ENCODE measurements at regions not wholly inside any gene's neighbourhood (a gene's known extent, or its start where the extent isn't known, plus 50 kb on each side); places are given as distances from the start of the nearest gene placed in this dataset.
"Not testable (repeated sequence)": the region's sequence is repeated elsewhere in the genome, so short reads cannot be mapped to it uniquely, and the experiment has no call there.

DNA sequence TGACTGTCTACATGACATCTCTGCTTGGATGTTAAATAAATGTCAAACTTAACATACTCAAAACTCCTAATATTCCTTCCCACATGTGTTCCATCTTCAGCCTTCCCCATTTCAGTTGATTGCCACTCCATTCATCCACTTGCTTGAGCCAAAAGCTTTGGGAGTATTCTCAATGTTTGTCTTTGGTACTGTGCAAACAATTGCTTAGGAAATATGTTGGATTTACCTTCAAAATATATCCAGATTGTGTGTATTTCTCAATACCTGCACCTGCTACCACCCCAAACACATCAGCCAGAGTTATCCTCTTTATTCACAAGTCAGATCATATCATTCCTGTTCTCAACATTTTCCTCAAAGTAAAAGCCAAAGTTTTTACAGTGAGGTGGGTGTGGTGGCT is 350.3 kb upstream of the FAM98A start:
- DNase-seq (ENCODE audit: extremely low read depth, low read depth, low spot score): no peak

- no peak for DNase-seq (ENCODE audit: extremely low read depth, low read depth, low spot score)
Observed at GRCh38 chr2:33946193-33946592, 347.1 kb upstream of the FAM98A start.

DNA sequence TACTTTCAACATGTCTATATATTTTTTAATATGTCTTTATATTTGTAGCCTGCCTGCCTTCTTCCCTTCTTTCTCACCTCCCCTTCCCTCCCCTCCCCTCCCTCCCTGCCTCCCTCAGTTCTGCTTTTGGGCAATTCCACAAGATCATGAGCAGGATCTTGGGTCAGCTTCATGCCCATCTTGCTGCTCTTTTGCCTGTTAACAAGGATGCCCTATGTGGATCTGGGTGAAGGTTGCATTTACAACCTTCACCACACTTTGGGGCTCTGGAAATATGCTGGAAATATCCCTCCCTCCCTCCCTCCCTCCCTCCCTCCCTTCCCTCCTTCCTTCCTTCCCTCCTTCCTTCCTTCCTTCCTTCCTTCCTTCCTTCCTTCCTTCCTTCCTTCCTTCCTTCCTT is 334.1 kb upstream of the FAM98A start:
- DNase-seq (ENCODE audit: extremely low read depth, low read depth, low spot score): no peak

GRCh38 chr2:33931164-33931563 is 332.1 kb upstream of the FAM98A start:
- no peak for DNase-seq (ENCODE audit: extremely low read depth, low read depth, low spot score)

DNA sequence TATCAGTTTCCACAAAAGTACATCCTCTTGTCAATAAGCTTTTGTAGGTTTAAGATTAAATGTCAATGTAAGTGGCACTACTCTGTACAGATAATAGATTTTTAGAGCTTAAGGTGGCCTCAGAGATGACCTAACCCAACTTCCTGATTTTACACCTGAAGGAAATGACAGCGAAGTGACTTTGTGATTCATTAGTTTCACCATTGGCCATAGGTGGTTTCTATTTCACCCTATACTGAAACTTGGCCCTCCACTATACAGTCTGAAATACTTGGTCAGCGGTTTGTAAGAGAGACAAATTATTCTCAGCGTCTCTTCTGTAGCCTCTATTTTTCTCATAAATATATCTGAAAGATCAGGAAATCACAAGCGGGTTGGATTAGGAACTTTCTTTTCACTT is 330.4 kb upstream of the FAM98A start:
- DNase-seq (ENCODE audit: extremely low read depth, low read depth, low spot score): no peak

DNA sequence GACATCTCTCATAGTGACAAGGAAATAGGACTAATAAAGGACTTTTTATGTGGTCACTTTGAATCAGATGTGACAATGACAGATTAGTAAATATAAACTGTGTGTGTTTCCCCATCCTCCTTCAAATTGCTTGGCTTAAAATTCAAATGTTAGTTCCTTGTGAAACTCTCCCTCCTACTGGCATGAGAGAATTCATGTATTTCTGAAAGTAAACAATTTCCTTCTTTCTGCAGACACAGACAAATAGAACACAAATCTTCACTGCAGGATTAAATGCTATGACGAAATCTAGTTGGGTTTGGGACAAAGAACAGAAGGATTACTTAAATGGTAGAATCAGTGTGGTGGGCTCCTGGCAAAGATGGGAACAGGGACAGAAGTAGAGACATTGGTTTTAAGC is 328.7 kb upstream of the FAM98A start:
- no peak for DNase-seq (ENCODE audit: extremely low read depth, low read depth, low spot score)

- no peak for DNase-seq (ENCODE audit: extremely low read depth, low read depth, low spot score)
Observed at GRCh38 chr2:33925311-33925710, 326.2 kb upstream of the FAM98A start.

DNA sequence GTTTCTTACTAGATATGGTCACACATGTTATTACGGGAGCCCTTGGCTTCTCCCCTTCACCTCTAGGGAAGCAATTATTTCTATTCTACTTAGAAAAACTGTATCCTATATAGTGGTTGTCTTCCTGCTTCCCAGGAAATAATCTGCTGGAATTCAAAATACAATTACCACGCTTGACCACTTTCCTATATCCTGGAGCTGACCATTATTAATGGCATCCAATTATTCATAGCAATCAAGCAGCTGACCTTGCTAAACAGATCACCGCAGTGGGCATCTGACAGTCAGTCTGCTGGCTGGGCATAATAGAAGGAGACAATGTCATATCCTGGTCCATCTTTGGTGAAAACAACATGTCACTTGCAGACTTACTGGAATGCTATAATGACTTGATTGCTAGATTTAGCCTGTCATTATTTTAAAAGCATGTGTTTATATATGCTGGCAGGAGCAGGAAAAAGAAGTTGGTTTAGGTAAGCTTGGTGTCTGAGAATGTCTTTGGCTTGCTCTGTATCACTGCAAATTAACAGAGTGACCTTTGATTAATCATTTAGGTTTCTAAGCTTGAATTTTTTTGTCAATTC is 325.6 kb upstream of the FAM98A start:
- DNase-seq (ENCODE audit: extremely low read depth, low read depth, low spot score): no peak

GRCh38 chr2:33917252-33917651 is 318.2 kb upstream of the FAM98A start:
- no peak for DNase-seq (ENCODE audit: extremely low read depth, low read depth, low spot score)

DNA sequence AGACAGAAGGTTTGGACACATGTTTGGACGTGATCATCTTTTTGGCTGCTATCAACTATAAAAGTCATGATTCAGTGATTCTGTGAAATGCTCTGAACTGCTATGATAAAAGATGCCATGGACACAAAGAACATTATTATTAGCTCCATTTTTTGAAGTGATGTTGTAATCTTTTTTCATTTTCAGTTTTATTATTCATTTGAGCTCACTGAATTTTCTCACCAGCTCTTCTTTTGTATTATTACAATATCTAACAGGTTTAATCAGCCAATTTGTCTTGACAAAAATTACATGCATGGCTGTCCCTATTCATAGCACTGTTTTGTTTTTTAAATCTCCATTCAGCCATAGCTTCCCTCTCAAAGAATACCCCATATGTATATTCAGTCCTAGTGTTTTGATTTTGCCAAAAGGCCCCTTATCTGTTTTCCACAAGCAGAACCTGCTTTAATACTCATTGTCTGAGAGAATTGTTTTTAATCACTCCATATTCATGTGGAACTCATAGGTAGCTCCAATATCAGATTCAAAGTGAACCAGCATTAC is 314.0 kb upstream of the FAM98A start:
- no peak for DNase-seq (ENCODE audit: extremely low read depth, low read depth, low spot score)

DNA sequence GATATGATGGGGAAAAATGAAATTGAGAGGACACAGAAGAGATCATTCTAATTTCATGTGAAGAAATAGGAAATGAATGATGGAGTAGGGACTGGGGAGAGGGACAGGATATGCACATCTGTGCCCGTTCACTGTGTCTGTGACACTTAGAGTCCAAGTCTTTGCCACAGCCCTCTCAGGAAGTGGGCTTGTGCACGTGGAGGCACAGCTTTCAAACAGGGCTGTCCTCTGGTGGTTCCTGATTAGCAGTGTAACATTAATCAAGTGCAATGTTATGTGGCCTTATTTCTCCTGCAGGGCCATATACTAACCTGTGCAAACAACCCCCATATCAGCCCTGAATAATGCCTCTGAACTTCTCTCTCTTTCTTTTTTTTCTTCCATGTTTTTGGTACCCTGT is 312.2 kb upstream of the FAM98A start:
- DNase-seq (ENCODE audit: extremely low read depth, low read depth, low spot score): no peak

DNA sequence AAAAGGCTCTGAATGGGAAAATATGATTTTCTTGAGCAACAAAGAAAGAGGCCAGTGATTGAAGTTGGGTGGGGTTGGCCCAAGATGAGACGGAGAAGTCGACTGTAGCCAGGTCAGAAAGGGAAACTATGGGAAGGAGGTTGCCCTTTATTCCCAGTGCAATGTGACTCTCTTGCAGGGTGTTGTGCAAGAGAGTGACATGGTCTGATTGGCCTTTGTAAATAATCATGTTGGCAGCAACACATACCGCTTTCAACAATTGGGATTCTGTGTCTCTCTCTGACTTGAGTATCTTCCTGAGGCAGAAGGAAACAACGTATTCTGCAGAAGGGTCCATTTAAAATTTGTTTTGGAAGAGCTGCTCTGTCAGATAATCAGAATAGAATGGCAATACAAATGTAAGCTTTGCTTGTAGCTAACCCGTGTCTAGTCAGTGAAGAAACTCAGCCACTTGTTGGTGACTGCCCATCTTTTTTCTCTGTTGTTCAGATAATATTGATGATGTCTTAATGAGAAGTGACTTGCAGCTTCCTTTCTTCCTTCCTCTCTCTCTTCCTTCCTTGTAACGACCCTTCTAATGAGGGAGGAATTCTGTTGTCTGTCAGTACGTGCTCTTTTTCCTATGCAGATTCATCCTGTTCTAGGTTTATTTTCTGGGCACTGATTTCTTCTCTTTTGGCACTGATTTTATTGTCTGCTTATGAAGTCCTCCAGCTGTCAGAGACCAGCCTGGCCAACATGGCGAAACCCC is 311.0 kb upstream of the FAM98A start:
- no peak for DNase-seq (ENCODE audit: extremely low read depth, low read depth, low spot score)

DNA sequence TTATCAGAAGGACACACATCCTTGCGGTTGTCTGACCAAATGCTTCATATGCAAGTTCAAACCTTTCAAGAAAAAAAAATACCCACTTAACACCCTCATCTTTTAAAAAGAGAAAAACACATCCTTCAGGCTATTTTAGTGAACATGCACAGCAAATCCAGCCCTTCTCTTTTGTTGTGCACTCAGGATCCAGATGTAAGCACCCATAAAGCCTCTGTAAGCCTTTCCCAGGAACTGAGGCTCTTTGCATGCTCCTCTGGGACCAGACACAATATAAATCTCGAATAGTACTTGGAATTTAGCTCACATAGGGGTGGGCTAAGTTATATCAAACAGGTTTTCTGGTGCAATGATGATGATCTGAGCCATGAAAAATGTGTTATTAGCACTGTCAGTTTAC is 308.8 kb upstream of the FAM98A start:
- DNase-seq (ENCODE audit: extremely low read depth, low read depth, low spot score): no peak

DNA sequence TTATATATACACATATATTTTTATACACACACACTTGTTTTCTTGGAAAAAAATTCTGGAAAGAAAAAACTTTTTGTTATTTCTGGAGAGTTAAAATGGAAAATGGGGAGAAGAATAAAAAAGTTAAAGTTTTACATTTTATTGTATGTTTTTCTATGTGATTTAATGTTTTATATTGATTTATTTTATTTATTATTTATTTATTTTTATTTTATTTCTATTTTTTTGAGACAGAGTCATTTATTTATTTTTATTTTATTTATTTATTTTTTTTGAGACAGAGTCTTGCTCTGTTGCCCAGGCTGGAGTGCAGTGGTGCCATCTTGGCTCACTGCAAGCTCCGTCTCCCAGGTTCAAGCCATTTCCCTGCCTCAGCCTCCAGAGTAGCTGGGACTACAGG is 307.0 kb upstream of the FAM98A start:
- DNase-seq (ENCODE audit: extremely low read depth, low read depth, low spot score): not testable (repeated sequence)

- DNase-seq (ENCODE audit: extremely low read depth, low read depth, low spot score): no peak
Observed at GRCh38 chr2:33904801-33905200, 305.7 kb upstream of the FAM98A start.

- DNase-seq (ENCODE audit: extremely low read depth, low read depth, low spot score): no peak
Observed at GRCh38 chr2:33903701-33904100, 304.6 kb upstream of the FAM98A start.

- no peak for DNase-seq (ENCODE audit: extremely low read depth, low read depth, low spot score)
Observed at GRCh38 chr2:33903215-33903614, 304.1 kb upstream of the FAM98A start.

GRCh38 chr2:33900610-33901009 is 301.5 kb upstream of the FAM98A start:
- DNase-seq (ENCODE audit: extremely low read depth, low read depth, low spot score): no peak

DNA sequence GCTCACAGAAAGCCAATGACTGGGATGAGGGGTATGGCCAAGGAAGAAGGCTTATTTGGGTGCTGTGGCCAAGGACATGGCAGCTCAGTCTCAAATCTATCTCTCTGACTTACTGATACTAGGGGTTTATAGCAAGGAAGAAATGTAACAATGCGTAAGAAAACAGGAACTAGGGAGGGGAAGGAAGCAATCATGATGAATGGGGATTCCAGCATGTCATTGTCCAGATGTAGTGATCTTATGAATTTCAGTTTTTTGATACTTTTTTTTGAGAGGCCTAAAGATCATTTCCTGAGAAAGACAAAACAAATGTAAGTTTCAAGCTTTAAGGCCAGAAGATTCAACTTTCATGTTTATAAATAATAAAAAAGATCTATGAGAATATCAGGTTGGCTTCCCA is 298.6 kb upstream of the FAM98A start:
- no peak for DNase-seq (ENCODE audit: extremely low read depth, low read depth, low spot score)

DNA sequence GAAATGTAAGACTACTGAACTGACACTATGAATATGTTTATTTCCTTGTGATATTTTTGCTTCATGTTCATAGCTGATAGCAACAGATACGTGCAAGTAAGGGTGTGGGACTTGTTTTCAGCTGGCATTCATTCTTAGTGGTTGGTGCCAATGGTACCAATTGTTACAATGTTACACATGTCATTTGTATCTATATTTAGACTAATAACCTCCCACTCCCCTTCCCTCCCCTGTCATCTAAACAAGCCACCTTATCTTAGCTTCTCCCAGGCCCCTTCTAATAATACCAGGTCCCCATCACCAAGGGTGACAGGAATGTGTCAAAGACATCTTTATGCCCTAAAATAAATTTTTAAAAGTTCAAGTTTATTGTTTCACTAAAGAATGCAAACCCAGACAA is 294.7 kb upstream of the FAM98A start:
- DNase-seq (ENCODE audit: extremely low read depth, low read depth, low spot score): no peak

- DNase-seq (ENCODE audit: extremely low read depth, low read depth, low spot score): no peak
Observed at GRCh38 chr2:33891616-33892015, 292.5 kb upstream of the FAM98A start.

DNA sequence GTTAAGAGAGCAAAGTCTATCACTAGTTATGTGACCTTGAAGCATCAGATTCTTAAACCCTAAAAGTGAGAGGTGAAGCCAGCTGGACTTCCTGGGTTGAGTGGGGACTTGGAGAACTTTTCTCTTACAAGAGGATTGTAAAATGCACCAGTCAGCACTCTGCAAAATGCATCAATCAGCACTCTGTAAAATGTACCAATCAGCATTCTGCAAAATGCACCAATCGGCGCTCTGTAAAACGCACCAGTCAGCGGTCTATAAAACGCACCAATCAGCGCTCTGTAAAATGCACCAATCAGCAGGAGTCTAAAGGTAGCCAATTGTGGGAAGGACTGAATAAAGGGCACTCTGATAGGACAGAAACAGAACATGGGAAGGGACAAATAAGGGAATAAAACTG is 291.6 kb upstream of the FAM98A start:
- DNase-seq (ENCODE audit: extremely low read depth, low read depth, low spot score): no peak

Data from glomerular endothelial cell (primary cell).